ENCODE measurements at regions not wholly inside any gene's neighbourhood (a gene's known extent, or its start where the extent isn't known, plus 50 kb on each side); places are given as distances from the start of the nearest gene placed in this dataset.
"Not testable (repeated sequence)": the region's sequence is repeated elsewhere in the genome, so short reads cannot be mapped to it uniquely, and the experiment has no call there.

DNA sequence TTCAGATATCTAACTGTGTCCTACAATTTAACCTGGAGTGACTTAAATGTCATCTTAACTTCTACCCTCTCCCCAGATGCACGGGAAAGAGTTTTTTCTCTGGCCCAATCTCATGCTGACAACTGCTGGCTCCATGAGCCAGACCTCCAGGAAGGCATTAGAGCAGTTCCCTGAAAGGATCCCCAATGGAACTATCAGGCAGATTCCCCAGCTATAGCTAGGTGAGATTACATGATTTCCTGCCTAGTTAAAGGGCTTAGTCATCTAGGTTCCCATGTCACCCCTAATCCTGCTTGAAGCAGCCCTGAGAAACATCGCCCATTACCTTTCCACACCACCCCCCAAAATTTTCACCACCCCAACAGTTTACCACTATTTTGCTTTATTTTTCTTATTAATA, 373.5 kb upstream of the TRPC7 start:
- no peak for DNase-seq

DNA sequence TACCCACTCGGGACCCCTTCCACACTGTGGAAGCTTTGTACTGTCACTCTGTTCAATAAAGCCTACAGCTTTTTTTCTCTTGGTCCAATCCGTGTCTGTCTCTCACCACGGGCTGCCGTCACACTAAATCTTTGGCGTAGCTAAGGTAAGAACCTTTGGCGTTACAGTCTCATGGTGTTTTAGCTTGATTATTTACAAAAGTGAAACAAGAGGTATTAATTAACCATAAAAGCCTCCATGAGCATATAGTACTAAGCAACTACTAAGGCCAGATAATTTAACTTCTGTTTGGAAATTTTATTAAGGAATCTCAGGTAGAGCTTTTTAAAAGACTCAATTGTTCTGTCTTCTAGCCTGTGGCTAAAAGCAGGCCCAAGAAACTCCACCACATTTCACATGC, 370.7 kb upstream of the TRPC7 start:
- DNase-seq = no peak

DNA sequence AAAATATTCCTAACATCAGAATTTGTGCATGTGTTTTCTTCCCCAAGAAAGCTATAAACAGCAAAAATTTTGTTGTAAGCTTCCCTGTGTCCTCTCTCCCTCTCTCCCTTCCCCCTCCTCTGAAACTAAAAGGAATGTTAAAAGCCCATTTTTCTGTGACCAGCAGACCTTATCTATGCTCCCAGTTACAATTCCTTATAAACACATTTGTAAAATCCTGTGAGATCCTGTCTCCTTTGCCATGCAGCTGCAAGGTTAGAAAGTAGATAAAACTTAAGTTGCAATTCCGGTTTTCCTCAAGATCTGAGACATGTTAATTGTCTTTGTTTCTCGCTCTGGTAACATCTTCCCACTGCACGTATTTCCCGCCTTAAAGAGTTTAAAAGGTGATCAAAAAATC, 370.3 kb upstream of the TRPC7 start:
- not testable (repeated sequence) for DNase-seq

DNA sequence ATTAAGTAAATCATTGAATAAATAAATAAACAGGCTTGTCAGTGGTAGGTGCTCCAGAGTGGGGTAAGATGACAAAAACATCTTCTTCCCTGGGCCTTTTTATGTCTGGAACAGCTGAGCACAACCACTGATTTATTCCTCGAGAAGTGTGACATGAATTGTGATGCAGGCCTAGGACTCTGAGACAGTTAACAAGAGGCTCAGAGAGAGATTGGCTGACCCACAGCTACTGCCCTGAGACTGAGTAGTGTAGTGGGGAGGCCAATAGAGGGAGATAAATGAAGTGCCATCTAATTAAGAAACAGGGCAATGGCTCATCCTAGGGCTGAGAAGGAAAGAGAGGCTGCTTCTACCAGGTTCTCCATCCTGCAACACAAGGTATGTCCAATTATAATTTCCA, 369.3 kb upstream of the TRPC7 start:
- DNase-seq = no peak

DNA sequence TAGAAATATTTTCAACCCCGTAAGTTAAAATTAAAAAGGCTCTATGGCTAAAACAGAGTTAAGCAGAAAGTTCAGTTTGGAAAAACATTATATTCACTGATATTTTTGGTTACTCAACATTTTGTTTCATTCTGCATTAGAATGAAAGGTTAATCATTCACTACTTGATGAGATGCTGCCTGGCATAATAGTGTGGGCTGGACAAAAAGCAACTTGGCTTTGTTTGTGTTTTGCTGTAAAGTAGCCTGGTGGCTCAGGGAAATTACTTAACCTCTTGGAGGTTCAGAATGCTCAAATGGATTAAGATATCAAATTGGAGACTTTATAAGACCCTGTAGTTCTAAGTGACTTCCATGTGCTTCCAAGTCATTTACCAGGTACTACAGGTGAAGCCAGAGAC, 367.4 kb upstream of the TRPC7 start:
- DNase-seq = no peak

DNA sequence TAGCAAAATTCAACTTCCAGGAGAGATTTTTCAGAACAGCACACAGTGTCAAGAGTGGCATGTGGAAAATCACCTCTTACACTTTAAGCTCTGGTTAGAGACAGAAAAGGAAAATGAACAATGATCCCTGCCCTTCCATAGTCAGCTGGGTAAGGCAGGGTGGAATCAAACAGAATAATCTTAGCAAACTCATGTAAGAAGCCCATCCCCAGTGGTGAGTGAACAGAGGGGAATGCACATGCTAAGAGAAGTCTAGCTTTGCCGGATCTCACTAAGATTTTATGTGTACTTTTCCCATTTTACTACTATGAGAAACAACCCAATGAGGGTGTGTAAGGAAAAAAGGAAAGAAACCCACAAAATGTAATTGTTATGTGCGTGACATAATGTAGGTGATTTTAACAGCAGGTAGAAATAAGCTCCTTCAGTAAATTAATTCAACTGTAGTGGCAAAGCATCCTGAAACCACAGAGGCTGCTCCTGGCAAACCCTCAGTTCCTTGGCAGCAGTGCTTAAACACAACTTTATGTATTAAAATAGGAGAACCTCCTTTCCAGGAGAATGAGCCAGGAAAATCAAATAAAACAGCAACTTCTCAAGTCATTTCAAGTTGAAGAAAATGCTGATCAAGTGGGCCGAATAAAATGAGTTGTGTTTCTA, 366.0 kb upstream of the TRPC7 start:
- no peak for DNase-seq

DNA sequence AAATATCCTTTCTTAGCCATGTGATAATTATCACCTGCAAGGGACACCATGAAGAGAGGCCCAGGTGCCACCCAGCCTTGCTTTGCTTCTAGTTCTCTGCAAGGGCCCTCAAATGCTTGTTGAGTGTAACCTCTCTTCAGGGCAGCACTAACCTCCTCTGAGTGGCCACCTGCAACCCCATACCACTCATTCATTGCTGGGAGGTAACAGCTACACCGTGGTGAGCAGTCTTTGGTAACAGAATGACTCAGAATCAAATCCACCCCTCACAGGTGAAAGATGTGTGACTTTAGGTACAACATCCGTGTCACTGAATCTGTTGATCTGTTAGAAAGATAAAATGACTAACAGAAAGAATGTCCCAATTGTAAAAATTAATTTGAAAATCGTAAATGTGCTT, 365.1 kb upstream of the TRPC7 start:
- no peak for DNase-seq

DNA sequence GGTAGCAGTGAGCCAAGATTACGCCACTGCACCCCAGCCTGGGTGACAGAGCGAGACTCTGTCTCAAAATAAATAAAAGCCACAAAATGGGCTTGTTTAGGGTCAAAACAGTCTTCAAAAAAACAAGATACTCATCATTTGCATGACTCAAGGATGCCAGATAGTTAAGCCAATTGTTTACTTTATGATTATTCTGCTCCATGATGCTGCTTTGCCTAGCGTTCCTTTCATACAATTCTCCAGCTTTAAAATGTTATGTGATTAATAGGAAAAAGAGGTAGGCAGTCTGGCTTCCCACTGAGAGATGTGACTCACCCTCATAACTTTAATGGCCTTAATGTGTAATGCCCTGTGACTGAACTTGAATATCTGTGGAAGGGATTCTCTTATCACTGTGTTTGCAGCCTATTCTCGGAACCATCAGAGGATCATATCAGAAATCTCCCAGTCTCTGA, 364.6 kb upstream of the TRPC7 start:
- DNase-seq = peak in 1 of 2 experiments; percentile 7

DNA sequence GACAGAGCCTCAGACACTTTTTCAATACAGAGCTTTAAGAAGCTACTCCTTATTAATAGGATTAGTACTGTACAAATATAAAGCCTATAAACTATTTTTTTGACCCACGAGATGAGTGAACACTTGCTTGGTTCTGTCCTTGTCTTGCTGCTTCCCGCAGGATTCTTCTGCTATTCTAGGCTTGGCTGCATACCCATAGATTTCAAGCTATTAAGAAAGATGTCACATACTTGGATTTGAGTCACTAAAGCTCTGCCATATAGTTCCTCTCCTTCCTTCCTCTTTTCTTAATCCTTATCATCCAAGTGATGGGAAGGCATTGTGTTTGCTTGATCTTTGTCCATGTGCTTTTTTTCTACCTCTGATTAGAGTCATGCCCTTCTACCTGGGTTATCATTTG, 361.2 kb upstream of the TRPC7 start:
- no peak for DNase-seq

DNA sequence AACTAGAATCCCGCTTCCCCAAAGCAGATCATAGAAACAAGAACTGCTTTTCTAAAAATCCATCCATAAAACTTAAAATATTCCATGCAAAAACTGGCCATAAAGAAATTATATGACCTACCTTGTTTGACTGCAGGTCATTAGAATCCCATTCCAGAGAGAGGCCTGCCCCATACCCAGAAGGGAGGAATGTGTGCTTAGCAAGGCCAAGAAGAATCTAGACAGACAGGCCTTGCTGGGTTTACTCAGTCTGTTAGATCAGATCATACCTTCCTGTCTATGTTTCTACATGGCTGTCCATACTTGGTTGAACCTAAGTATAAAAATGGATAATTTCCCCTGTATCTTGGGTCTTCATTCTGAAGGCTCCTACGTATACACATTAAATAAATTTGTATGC, 358.8 kb upstream of the TRPC7 start:
- DNase-seq = peak; percentile 6 to 46

DNA sequence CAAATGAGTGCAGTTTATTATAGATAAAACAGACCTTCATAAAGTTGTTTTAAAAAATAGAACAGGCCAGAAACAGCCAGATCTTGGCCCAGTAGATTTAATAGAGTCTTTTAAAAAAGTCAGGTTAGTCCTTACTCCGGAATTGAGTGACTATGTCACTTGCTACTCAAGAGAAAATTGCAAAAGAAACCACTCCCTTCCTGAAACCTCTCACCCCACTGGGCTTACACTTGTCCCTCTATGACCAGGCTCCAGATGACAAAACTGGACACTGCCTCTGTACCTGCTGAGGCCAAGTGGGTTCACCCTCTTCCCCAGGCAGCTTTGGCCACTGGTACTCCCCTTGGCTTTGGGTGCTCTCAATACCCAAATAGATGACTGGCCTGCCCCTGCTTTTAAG, 357.2 kb upstream of the TRPC7 start:
- no peak for DNase-seq

DNA sequence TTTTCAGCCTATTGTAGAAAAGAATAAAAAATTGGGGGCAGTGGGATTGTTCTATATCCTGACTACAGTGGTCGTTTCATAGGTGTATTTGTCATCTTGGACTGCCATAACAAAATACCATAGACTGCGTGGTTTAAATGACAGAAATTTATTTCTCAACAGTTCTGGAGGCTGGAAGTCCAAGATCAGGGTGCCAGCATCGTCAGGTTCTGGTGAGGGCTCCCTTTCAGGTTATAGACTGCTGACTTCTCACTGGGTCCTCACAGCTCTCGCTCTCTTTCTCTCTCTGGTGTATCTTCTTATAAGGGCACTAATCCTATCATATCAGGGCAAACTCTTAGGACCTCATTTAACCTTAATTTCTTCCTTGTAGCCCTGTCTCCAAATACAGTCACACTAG, 356.7 kb upstream of the TRPC7 start:
- DNase-seq = no peak

DNA sequence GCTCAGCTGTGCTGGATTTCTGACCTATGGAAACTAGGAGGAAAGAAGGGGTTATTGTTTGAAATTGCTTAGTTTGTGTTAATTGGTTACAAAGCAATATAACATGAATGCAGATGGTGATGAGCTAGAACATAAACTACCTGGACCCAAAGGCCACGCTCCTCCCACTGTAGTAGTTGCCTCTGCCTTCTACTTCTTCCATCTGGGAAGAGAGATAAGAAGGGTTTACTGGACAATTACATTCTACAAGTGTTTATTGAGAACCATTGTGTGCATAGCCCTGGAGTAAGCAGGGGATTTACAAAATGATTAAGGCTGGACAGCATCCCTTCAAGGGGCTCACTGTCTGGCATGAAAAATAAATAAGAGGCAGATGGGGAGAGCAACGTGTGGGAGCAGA, 355.3 kb upstream of the TRPC7 start:
- no peak for DNase-seq

DNA sequence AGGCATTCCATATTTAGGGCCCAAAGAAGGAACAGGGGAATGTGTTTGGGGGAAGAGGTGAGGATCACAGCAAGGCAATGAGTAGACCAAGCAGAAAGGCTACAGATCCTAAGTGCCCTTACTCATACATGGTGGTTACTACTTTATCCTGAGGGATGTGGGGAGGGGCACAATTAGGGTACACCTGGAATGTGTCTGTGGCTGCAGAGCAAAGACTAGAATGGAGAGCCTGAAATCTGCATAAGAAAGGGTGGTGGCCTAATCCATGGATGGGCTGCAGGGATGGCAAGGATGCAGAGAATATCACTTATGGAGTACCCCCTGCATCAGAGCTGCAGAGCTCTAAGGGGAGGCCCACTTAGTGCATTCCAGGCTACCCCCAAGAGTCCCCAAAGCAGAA, 352.6 kb upstream of the TRPC7 start:
- DNase-seq = no peak

DNA sequence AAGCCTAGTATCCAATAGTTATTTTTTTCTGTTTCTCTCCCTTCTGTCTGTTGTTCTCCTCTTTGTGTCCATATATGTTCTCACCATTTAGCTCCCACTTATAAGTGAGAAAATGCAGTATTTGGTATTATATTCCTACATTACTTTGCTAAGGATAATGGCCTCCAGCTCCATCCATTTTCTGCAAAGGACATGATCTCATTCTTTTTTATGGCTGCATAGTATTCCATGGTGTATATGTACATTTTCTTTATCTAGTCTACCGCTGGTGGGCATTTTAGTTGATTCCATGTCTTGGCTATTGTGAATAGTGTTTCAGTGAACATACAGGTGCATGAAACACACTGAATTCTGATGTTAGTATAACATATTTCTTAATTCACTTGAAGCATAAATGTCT, 348.9 kb upstream of the TRPC7 start:
- DNase-seq = no peak

DNA sequence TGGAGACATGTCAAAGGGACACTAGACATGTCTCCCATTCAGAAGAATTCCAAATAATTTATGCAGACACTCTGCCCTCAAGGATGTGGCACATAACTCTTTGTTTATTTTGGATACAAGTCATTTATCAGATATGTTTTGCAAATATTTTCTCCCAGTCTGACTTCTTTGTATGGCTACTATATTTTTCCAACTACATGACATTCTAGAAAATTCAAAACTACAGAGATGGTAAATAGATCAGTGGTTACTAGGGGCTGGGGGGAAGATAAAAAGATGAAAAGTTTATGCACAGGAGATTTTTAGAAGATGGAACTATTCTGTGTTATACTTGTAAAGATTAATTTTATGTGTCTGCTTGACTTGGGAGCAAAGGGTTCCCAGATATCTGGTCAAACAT, 347.3 kb upstream of the TRPC7 start:
- DNase-seq = no peak

DNA sequence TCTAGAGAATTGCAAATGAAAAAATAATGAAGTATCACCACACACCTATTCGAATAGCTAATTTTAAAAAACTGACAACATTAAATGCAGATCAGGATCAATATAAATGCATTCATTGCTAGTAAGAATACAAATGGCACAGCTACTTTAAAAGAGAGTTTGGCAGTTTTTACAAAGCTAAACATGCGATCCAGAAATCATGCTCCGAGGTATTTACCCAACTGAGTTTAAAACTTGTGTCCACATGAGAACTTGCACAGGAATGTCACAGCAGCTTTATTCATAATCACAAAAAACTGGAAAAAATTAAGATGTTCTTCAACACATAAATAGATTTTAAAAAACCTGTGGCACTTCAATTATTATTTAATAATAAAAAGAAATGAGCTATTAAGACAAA, 345.5 kb upstream of the TRPC7 start:
- DNase-seq = no peak

DNA sequence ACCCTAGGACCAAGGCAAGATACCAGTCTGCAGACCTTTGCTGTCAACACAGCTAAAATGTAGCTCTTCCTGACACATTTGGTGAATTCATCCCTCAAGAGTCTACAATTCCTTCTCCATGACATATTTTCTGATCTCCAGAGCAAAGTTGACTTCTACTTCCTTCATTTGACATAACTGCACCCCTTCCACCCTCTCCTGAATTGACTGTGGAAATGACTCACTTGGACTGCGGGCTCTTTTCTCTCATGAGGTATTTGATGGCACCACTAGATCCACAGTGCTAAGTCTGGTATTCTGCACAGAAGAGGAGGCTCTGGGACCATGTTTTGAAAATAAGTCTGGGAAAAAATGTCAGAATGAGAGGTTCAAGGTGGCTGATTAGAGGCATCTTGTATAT, 338.4 kb upstream of the TRPC7 start:
- no peak for DNase-seq

DNA sequence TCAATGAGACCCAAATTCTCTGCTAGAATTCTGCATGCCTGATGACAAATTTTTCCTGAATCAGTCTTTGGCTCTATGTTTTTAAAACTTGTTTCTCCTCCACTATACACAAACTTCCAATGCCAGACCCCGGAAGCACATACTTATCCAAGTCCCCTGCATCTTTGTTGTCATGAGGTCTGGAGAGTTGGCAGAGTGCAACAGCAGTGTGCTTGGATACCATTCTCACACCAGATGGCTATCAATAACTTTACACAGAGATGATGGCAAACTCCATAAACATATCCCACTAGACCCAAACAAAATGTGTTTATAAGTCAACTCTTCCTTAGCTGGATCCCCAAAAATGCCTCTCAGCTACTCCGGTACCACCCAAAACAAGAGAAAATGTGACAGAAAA, 337.7 kb upstream of the TRPC7 start:
- DNase-seq = no peak

DNA sequence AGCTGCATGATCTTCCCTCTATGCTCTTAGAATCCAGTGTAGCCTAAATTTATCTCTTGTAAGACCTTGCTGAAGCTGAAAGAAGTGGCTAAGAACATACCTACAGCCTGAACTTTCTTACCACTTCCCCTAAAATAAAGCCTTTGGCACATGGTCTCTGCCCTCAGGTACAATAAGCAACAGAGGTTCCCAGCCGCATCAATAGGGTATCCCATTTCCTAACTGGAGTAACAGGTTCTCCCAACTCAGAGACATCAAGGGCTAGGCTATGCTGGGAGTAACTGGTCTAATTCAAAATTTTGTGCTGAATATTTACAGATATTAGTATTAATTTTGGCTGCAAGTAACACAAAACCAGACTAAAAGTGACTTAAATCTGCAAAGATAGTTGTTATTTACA, 335.8 kb upstream of the TRPC7 start:
- peak in 1 of 2 experiments; percentile 13 for DNase-seq

DNA sequence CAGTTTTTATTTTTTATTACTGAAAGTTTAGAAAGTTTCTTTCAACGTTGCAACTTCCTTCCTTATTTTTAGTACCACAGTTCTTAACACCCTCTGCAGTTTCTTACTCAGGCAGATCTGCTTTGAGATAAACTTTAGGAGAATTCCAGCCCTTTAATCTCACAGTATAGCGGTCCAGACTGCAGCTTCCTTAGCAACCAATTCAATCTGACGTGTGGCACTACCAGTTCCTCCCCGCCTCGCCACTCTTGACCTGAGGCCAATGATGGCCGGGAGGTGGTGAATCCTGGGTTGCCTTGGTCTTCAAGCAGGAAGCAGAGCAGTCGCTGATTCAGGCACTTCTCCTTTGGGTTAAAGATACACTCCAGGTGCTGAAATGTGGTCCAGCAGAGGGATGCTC, 334.3 kb upstream of the TRPC7 start:
- no peak for DNase-seq

DNA sequence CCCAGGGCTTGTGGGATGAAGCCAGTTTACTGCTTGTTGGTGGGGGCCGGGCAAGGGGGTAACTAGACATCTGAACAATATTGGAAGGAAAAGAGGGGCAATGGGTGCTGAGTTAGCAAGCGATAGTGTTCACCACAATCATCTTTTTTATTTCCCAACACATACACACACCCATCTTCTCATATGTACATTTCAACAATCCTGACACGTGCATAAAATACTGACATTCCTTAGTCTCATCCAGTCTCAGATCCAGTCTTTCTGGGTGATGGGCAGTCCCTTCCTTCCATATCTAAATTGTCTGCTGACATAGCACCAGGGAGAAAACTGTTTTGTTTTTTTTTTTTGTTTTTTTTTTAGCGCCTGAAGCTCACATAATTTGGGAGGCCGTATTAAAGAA, 333.6 kb upstream of the TRPC7 start:
- no peak for DNase-seq

DNA sequence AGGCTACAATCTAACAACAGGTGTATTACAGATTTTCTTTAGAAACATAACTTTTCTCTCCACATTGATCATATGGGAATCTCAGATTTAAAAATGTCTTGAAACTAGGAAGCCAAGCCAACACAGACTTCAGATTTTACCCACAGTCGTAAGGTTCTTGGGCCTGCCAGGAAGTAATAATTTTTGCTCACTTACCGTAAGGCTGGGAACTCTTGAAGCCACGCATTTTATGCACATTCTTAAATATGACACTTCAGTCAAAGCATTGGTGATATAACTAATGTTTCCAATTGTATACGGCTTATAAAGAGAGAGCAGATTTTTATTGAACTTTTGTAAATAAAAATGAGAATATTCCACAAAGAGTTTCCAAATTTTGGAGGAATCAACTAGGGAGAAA, 328.9 kb upstream of the TRPC7 start:
- DNase-seq = no peak

DNA sequence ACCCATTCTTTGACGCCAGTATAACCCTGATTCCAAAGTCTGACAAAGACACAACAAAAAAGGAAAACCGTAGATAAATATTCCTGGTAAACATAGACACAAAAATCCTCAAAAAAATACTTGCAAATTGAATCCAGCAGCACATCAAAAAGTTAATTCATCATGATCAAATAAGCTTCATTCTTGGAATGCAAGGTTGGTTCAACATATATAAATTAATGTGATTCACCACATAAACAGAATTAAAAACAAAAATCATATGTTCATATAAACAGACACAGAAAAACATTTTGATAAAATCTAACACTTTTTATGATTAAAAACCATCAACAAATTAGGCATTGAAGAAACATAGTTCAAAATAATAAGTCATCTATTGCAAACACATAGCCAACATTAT, 324.2 kb upstream of the TRPC7 start:
- no peak for DNase-seq

DNA sequence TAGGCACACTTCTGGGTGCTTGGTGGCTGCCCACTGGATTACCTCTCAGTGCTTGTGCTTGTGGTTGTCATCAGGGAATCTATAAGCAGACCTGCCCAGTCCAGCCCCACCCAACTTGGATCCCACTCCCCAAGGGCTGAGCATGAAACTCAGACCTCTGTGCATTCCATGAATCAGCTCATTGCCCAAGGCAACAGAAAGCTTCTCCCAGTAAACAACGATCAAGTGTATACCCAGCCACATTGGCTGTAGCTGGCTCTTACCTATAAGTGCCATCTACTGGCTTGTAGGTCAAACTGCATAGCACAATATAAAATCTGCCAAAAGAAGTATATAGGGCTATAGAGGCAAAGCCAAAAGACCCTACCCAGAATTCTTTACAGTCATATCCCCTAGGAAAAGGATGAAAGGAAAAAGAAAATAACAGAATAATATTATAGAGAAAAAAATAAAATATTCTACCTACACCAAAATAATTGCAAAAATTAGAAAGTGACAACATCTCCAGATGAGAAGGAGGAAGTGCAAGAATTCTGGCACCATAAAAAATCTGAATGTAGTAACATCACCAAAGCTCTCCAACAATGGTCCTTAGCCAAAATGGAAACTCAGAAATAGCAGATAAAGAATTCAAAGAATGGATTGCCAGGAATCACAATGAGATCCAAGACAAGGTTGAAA, 321.0 kb upstream of the TRPC7 start:
- peak; percentile 17 to 37 for DNase-seq

Measured in NCI-H526 (cell line).